Left lung (tissue), 4 donors: ENCODE measurements at regions not wholly inside any gene's neighbourhood (a gene's known extent, or its start where the extent isn't known, plus 50 kb on each side); places are given as distances from the start of the nearest gene placed in this dataset.
A peak's percentile ranks its signal among the peaks of the same experiment; 100 is the strongest.

Experiments
- ATAC-seq: fragments of 200-7000 bp; cut with Tn5 transposase; one replicate; pipeline ENCODE4 v1.9.1; 2020; ENCODE audit warnings: moderate library complexity
- DNase-seq, 4 donors: peaks; one replicate each; pipeline ENCODE4 v3.0.0-alpha.2; 2013 to 2020
- H3K27ac ChIP-seq, 2 donors: fragments of 200-600 bp; sonication (generic) in 1 of 2; one replicate each; pipeline versions ENCODE4 v1.5.0 to v1.8.0; 2020 to 2021
- H3K27me3 ChIP-seq, 2 donors: fragments of 200-600 bp; sonication (generic) in 1 of 2; one replicate each; pipeline versions ENCODE4 v1.5.0 to v1.8.0; 2020 to 2021
- H3K36me3 ChIP-seq, 2 donors: fragments of 200-600 bp; sonication (generic) in 1 of 2; one replicate each; pipeline versions ENCODE4 v1.5.0 to v1.8.0; 2020 to 2021
- H3K4me1 ChIP-seq, 2 donors: fragments of 200-600 bp; one replicate each; pipeline ENCODE4 v1.8.0; 2021
- H3K4me3 ChIP-seq, 2 donors: fragments of 200-600 bp; sonication (generic) in 1 of 2; one replicate each; pipeline versions ENCODE4 v1.5.0 to v1.8.0; 2020 to 2021; ENCODE audit warnings: mild to moderate bottlenecking in 1 of 2
- H3K9me3 ChIP-seq, 2 donors: fragments of 200-600 bp; sonication (generic) in 1 of 2; one replicate each; pipeline versions ENCODE4 v1.5.0 to v1.8.0; 2020 to 2021
- CTCF ChIP-seq, 2 donors: fragments of 200-600 bp; sonication (generic) in 1 of 2; IDR thresholded peaks; one replicate each; pipeline versions ENCODE4 v1.5.0 to v1.8.0; 2021; ENCODE audit warnings: antibody characterized with exemption in 2 of 2
- intact Hi-C, 2 donors: fragments of 100-400 bp; cut with DNase I; formaldehyde crosslinking; loops; one replicate each; pipeline versions ENCODE4 v1.11.2 to v1.14.2; 2022
- donor health status: DM: no; HTN: yes; CAD: no.
- donor health status: DM: no; HTN: no; CAD: no.

- intact Hi-C loops, result no loop called here
- Histone ChIP-seq H3K27me3 (no peaks in the 10 kb centered on the region), H3K27ac (no peak overlapping the region), H3K36me3 (no peaks in the 10 kb centered on the region), H3K9me3 (no peaks in the 10 kb centered on the region), H3K4me3 (no peak overlapping the region), H3K4me1 (no peaks in the 10 kb centered on the region)
- DNase-seq (peak in 1 of 4 donors; percentile 53), ATAC-seq (no peak)
- no peak for TF ChIP-seq CTCF (IDR thresholded peaks at IDR 0.05)
Observed at GRCh38 chr6:19002976-19003560, 615.9 kb downstream of the RNF144B start.

- no peak overlapping the region for H3K27ac ChIP-seq
- no peaks in the 10 kb centered on the region for H3K9me3 ChIP-seq
- no peaks in the 10 kb centered on the region for H3K4me1 ChIP-seq
- intact Hi-C loops, result no loop called here
- no peak for TF ChIP-seq CTCF (IDR thresholded peaks at IDR 0.05)
- DNase-seq, result no peak
- no peak for ATAC-seq
- no peaks in the 10 kb centered on the region for H3K36me3 ChIP-seq
- H3K27me3 ChIP-seq, result no peaks in the 10 kb centered on the region
- H3K4me3 ChIP-seq, result no peak overlapping the region
Observed at GRCh38 chr6:19004176-19004575, 617.0 kb downstream of the RNF144B start.

- DNase-seq (no peak), ATAC-seq (no peak)
- TF ChIP-seq CTCF (IDR thresholded peaks at IDR 0.05), result no peak
- no peaks in the 10 kb centered on the region for H3K4me1 ChIP-seq
- intact Hi-C loops, result no loop called here
- no peaks in the 10 kb centered on the region for H3K36me3 ChIP-seq
- no peaks in the 10 kb centered on the region for H3K9me3 ChIP-seq
- no peak overlapping the region for H3K27ac ChIP-seq
- H3K4me3 ChIP-seq, result no peak overlapping the region
- no peaks in the 10 kb centered on the region for H3K27me3 ChIP-seq
Observed at GRCh38 chr6:19009769-19010168, 622.6 kb downstream of the RNF144B start.

- DNase-seq (no peak), ATAC-seq (no peak)
- H3K4me1 ChIP-seq, result no peaks in the 10 kb centered on the region
- TF ChIP-seq CTCF (IDR thresholded peaks at IDR 0.05), result no peak
- no peaks in the 10 kb centered on the region for H3K27me3 ChIP-seq
- H3K9me3 ChIP-seq, result no peaks in the 10 kb centered on the region
- H3K36me3 ChIP-seq, result no peaks in the 10 kb centered on the region
- no peak overlapping the region for H3K4me3 ChIP-seq
- no peak overlapping the region for H3K27ac ChIP-seq
- intact Hi-C loops, result no loop called here
Observed at GRCh38 chr6:19013026-19013705, 626.0 kb downstream of the RNF144B start.

GRCh38 chr6:19024737-19025136, 637.6 kb downstream of the RNF144B start:
- peak in 1 of 4 donors; percentile 52 for DNase-seq
- H3K9me3 ChIP-seq, result no peaks in the 10 kb centered on the region
- peak; percentile 19 to 50 for TF ChIP-seq CTCF (IDR thresholded peaks at IDR 0.05)
- H3K4me3 ChIP-seq, result no peak overlapping the region
- ATAC-seq, result peak; percentile 90
- no peaks in the 10 kb centered on the region for H3K27me3 ChIP-seq
- no peaks in the 10 kb centered on the region for H3K36me3 ChIP-seq
- H3K4me1 ChIP-seq, result no peaks in the 10 kb centered on the region
- intact Hi-C loops, result no loop called here
- H3K27ac ChIP-seq, result no peak overlapping the region
